D721Med (cell line): ENCODE measurements at regions not wholly inside any gene's neighbourhood (a gene's known extent, or its start where the extent isn't known, plus 50 kb on each side); places are given as distances from the start of the nearest gene placed in this dataset.
"Not testable (repeated sequence)": the region's sequence is repeated elsewhere in the genome, so short reads cannot be mapped to it uniquely, and the experiment has no call there.

ENCODE experiments used
- DNase-seq: peaks from one replicate; pipeline ENCODE4 v3.0.0; 2011; ENCODE audit warnings: low spot score; ENCODE audit not compliant: insufficient read length
- FAIRE-seq: peaks from 2 replicates; lab custom pipeline; 2011; peaks lifted over from hg19 to GRCh38; lab: Jason Lieb, UNC
- CTCF ChIP-seq: IDR thresholded peaks from 2 replicates; pipeline ENCODE4 v1.5.1; 2012; ENCODE audit warnings: mild to moderate bottlenecking, control low read depth; ENCODE audit not compliant: insufficient read depth; ENCODE audit errors: missing control alignments

- no peak for TF ChIP-seq CTCF
- no peak for DNase-seq
- no peak for FAIRE-seq
Observed at GRCh38 chr6:95877480-95877879, 138.3 kb upstream of the FUT9 start.

GRCh38 chr6:95879856-95880255, 135.9 kb upstream of the FUT9 start:
- FAIRE-seq (no peak), DNase-seq (no peak)
- TF ChIP-seq CTCF = no peak

- no peak for DNase-seq
- TF ChIP-seq CTCF = no peak
- no peak for FAIRE-seq
Observed at GRCh38 chr6:95882371-95882770, 133.4 kb upstream of the FUT9 start.

GRCh38 chr6:95888711-95889110, 127.1 kb upstream of the FUT9 start:
- not testable (repeated sequence) for DNase-seq, FAIRE-seq

- FAIRE-seq (no peak), DNase-seq (no peak)
- TF ChIP-seq CTCF = no peak
Observed at GRCh38 chr6:95905132-95905531, 110.6 kb upstream of the FUT9 start.

GRCh38 chr6:95917034-95917433, 98.7 kb upstream of the FUT9 start:
- FAIRE-seq (no peak), DNase-seq (no peak)
- no peak for TF ChIP-seq CTCF

GRCh38 chr6:95923518-95923917, 92.3 kb upstream of the FUT9 start:
- TF ChIP-seq CTCF = peak; percentile 39
- no peak for DNase-seq
- FAIRE-seq = no peak

GRCh38 chr6:95935736-95936135, 80.0 kb upstream of the FUT9 start:
- no peak for DNase-seq
- FAIRE-seq = no peak
- no peak for TF ChIP-seq CTCF
